Kidney glomerular epithelial cell (primary cell): ENCODE measurements at regions not wholly inside any gene's neighbourhood (a gene's known extent, or its start where the extent isn't known, plus 50 kb on each side); places are given as distances from the start of the nearest gene placed in this dataset.

ENCODE experiments used
- DNase-seq: peaks from one replicate; lab custom pipeline; 2025; lab: John Stamatoyannopoulos, UW

DNA sequence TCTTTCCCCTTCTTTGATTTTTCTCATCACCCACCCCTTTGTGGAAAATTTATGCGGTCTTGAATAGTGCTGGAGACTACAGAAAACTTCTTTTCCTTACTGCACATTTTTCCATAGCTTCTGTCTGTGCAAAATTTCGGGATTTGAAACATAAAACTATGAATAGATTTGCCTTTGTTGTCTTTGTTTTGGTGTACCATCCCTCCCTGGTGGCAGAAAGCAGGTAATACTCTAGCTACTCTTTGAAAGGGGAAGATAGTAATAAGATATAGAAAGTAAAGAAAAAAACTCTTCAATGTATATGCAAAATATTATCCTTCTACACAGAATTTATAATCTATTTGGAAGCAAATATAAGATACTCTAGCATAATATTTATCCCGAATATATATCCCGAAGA lies 79.1 kb upstream of the LMO3 start:
- no peak for DNase-seq

DNA sequence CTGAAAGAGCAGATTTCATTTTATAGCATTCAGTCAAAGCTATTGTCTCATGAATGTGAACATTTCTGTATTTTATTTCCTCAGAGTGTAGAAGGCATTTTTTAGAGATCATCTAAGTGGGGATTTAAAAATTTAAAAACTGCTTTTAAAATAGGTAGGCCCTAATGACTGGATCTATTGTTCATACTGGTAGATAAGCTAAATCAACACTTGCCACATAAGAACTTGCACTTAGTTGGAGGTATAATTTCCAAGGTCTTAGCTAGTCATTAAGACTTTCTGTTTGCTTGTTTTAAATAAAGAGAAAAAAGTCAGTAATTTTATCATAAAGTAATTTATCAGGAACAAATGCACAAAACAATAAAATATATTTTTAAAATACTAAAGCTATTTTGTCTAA lies 75.2 kb upstream of the LMO3 start:
- no peak for DNase-seq

DNA sequence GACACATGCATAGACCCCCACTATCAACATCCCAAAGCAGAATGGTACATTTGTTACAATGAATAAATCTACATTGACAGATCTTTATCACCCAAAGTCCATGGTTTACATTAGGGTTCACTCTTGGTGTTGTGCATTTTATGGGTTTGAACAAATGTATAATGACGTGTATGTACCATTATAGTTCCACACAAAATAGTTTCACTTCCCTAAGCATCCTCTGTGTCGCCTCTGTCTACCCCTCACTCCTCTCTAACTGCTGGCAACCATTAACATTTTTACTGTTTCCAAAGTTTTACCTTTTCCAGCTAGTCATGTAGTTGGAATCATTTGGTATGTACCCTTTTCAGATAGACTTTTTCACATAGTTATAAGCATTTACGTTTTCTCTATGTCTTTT lies 69.5 kb upstream of the LMO3 start:
- no peak for DNase-seq

GRCh38 chr12:16674885-16675284 lies 68.9 kb upstream of the LMO3 start:
- DNase-seq: no peak

- DNase-seq: no peak
Measured at GRCh38 chr12:16670456-16671050, 64.6 kb upstream of the LMO3 start.

DNA sequence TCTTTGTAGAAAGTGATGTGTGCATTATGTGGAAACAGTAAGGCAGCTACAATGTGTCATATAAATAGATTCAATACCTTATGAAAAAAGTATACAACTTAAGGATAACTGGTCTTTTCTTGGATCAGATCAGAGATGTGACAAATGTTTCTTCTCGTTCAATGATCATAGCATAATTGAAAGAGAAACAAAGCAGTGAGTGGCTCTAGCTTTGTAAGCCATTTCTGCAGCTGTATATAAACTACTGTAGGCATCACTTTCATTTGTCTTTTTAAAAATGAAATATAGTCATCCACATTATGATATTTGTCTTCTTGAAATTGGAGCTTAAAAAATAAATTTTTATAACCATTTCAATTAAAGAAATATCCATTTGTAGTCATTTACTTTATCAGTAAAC lies 63.8 kb upstream of the LMO3 start:
- DNase-seq: no peak

- DNase-seq: no peak
Measured at GRCh38 chr12:16668198-16668597, 62.2 kb upstream of the LMO3 start.

DNA sequence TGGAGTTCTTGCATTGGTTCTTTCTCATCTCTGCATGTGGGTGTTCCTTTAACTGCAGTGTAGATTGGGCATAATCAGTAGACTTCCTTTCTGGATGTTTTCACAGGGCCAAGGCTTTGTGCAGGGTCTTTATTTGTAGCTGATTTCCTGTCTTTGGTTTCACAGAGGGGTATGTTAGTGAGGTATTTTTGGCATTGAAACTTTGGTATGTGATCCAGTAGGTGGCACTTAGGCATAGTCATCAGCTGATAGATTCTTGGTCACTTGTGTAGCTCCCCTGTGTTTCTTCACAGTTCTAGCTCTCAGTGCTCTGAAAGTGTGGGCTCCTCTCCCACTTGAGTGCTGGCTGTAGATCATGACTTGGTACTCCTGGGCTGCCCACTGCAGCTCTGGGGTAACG lies 52.7 kb upstream of the LMO3 start:
- DNase-seq: no peak
